ENCODE measurements at regions not wholly inside any gene's neighbourhood (a gene's known extent, or its start where the extent isn't known, plus 50 kb on each side); places are given as distances from the start of the nearest gene placed in this dataset.

DNA sequence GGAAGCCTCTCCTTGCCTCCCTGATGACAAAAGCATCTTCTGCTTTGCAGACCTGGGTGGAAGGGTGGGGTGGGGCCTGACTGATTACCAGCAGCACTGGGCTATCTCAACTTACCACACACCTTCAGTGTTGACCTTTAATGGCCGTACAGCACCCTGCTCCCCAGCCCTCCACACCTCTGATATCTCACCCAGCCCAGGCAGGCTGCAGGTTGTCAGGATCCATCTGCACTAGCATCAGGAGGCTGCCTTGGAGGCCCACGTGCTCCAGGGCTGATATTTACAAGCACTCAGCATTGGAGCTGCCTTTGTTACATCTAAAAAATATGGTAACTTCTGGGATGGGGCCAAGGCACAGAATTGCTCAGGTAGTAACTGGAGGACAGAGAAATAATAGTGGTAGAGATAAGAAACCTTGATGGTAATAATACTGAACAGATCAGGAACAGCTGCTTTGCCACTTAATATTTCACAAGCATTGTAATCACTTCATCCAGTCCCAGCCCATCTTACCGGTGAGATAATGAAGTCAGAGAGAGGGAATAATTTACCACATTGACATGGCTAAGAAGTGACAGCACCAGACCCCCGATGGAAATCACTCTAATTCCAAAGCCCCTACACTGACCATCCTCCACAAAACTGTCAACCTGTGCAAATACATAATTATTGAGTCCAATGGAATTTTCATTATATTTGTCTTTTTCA is 125.2 kb upstream of the RFLNA start:
- TF ChIP-seq, protein P1, sequence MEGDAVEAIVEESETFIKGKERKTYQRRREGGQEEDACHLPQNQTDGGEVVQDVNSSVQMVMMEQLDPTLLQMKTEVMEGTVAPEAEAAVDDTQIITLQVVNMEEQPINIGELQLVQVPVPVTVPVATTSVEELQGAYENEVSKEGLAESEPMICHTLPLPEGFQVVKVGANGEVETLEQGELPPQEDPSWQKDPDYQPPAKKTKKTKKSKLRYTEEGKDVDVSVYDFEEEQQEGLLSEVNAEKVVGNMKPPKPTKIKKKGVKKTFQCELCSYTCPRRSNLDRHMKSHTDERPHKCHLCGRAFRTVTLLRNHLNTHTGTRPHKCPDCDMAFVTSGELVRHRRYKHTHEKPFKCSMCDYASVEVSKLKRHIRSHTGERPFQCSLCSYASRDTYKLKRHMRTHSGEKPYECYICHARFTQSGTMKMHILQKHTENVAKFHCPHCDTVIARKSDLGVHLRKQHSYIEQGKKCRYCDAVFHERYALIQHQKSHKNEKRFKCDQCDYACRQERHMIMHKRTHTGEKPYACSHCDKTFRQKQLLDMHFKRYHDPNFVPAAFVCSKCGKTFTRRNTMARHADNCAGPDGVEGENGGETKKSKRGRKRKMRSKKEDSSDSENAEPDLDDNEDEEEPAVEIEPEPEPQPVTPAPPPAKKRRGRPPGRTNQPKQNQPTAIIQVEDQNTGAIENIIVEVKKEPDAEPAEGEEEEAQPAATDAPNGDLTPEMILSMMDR (conservative IDR thresholded peaks at IDR 0.05 in 1 of 2, IDR thresholded peaks at IDR 0.05 in 1 of 2; ENCODE audit: extremely low read depth in 1 of 2, insufficient read depth in 1 of 2, low read depth in 1 of 2, low read length in 2 of 2), result no peak
- TF ChIP-seq EZH2 (IDR thresholded peaks at IDR 0.05; ENCODE audit: borderline replicate concordance, low read length), result no peak

Data from mammary epithelial cell (primary cell).